Gastrocnemius medialis (tissue), 4 donors: ENCODE measurements at regions not wholly inside any gene's neighbourhood (a gene's known extent, or its start where the extent isn't known, plus 50 kb on each side); places are given as distances from the start of the nearest gene placed in this dataset.

Experiments
- CTCF ChIP-seq, 5 experiments: fragments of 450-650 bp in 3 of 5; fragments of 200-600 bp in 2 of 5; sonication (generic) in 2 of 5; IDR thresholded peaks in 4 of 5; conservative IDR thresholded peaks in 1 of 5; 1 replicate in 4 of 5; 2 replicates in 1 of 5; pipeline ENCODE4 v1.5.1; 2016 to 2019; ENCODE audit warnings: antibody characterized with exemption in 5 of 5, mild to moderate bottlenecking in 3 of 5, moderate library complexity in 3 of 5
- POLR2A ChIP-seq, 2 donors: fragments of 450-650 bp; IDR thresholded peaks; one replicate each; pipeline ENCODE4 v1.6.1; 2017; ENCODE audit warnings: antibody characterized with exemption in 2 of 2, mild to moderate bottlenecking in 2 of 2, moderate library complexity in 2 of 2

- TF ChIP-seq CTCF (IDR thresholded peaks at IDR 0.05 in 4 of 5, conservative IDR thresholded peaks at IDR 0.05 in 1 of 5) (no peak), POLR2A (IDR thresholded peaks at IDR 0.05) (no peak)
These were observed 285.4 kb downstream of the BCL11A start for GRCh38 chr2:60268032-60268431.
